ENCODE measurements at regions not wholly inside any gene's neighbourhood (a gene's known extent, or its start where the extent isn't known, plus 50 kb on each side); places are given as distances from the start of the nearest gene placed in this dataset.
A peak's percentile ranks its signal among the peaks of the same experiment; 100 is the strongest.

DNA sequence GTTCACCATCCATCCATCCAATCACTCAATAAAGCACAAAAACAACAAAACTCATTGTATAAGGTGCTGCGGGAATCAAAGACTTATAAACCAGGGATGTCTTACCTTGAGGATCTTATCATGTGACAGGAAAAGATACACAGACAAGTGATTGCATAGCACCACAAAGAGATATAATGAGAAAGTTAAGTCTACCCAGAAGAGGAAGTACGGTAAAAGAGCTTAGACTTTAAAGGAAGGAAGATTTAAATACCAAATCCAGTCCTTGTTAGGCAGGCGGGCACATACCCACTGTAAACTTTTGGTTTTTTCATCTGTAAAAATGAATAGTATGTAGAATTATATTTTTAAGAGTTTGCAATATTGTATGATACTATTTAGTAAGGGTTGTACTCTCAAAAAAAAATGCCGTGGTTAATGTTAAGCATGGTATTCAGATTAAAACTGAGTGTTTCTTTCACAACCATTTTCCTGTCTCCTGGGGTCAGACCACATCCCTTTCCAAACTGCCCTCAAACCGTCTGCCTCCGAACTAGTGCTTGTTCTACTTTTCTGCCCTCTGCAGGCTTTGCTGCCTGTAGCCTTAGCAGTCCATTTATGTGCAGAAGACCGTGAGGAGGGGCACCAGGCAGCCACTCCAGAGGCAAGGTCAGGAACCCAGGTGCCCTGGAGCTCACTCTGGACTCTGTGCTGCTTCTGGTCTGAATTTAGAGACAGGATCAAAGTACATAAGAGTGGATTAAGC lies 179.5 kb upstream of the SYNDIG1 start:
- no peak for DNase-seq (ENCODE audit: extremely low spot score, insufficient read length, low read depth)
- peak; percentile 59 for FAIRE-seq

DNA sequence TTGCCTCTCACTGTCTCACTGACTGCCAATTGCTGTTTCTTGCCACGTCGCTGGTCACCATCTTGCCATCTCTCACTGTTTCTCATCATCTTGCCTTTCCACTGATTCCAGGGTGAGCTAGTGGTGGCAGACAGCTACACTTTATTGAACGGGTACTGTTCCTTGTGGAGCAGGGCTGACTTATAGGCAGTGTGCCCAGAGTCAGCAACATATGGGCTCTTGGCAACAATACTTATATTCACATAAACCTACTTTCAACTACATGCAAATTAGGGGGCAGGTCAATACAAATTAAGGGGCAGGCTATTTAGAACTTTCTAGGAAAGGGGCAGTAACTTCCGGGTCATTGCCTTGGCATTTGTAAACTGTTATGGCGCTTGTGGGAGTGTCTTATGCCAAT lies 186.2 kb upstream of the SYNDIG1 start:
- no peak for FAIRE-seq

DNA sequence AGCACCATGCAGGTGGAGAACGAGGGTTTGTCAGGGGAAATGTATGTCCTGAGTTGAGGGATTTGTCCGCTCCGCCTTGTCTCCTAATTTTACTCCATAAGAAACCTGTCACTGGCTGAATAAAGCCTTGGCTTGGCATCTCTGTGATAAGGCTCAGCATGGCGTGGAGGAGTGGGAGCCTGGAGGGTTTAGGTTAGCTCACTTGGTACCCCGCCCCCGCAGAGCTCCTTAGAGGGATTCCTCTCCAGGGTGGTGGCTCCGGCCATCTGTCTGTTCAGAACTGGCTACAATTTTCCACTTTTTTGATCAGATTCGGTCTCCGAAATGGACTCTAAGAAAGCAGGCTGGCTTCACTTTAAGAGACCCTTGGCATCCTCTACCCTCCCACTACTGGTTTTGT lies 192.2 kb upstream of the SYNDIG1 start:
- no peak for FAIRE-seq

More for the DNA sequence above, 186.2 kb upstream of the SYNDIG1 start:
- DNase-seq (ENCODE audit: extremely low spot score, insufficient read length, low read depth): no peak

DNA sequence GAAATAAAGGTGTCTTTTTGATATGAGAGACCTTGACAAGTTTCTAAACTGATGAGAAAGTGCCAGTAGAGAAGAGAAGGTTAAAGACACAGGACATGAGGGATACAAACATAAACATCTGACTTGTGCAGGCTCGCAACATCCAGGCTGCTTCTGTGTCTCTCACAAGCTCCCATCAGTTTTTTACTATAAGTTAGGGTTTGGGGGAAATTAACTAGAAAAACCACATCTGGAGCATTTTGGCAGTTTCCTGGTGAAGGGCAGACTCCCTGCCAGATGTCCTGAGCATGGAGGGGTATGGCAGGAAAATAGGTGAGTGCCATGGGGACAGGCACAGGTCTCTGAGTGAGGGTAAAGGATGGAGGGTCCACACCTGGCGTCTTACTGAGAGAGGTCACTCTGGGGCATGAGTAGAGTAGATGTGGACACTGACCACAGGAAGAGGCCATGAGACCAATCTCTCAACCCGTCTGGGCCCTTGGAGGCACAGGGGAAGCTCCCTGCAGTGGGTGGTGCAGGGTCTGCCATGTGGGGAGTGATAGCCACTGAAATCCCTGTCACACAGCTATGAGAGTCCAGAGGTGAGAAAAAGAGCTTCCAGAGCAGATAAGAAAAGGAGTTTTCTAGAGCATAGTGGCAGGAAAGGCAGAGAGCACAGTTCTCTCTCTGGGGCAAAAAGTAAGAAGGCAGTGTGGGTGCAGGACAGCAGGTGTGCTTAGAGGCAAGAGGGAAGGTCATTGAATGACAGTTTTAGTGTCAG lies 193.3 kb upstream of the SYNDIG1 start:
- no peak for DNase-seq (ENCODE audit: extremely low spot score, insufficient read length, low read depth)
- no peak for FAIRE-seq

More for the DNA sequence above, 192.2 kb upstream of the SYNDIG1 start:
- DNase-seq (ENCODE audit: extremely low spot score, insufficient read length, low read depth): no peak

DNA sequence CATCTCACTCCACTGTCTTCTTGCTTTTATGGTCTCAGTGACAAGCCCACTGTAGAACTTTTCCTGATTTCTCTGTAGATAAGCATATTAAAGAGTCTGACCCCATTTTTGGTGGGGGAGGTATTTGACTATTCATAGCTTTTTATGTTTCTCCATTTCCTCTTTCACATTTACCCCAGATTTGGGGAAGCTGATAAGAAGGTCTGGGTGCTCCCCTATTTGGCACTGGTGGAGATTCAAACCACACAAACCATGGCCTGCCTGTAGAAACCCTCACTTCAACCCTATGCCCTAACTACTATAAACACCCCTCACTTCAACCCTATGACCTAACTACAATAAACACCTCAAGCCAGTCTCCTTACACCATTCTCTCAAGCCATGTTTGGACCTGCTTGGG lies 196.2 kb upstream of the SYNDIG1 start:
- DNase-seq (ENCODE audit: extremely low spot score, insufficient read length, low read depth) (no peak), FAIRE-seq (no peak)

DNA sequence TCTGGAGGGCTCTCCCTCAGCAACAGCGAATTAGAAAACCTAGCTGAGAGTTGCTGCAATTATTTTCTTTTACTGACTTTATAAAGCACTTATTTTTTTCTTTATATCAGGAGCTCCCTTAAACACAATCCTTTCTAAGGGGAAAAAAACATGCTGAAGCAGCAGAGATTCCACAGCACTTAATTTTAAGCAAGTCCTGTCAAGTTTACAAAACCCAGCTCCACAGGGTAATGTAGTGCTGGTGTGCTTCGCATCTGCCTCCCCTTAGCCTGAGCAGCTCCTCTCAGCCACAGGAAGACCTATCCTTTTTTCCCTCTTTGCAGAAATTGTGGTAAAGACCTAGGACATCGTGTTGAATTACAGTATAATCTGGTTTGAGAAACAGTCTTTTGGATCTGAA lies 208.1 kb upstream of the SYNDIG1 start:
- FAIRE-seq: no peak
- DNase-seq (ENCODE audit: extremely low spot score, insufficient read length, low read depth): no peak

DNA sequence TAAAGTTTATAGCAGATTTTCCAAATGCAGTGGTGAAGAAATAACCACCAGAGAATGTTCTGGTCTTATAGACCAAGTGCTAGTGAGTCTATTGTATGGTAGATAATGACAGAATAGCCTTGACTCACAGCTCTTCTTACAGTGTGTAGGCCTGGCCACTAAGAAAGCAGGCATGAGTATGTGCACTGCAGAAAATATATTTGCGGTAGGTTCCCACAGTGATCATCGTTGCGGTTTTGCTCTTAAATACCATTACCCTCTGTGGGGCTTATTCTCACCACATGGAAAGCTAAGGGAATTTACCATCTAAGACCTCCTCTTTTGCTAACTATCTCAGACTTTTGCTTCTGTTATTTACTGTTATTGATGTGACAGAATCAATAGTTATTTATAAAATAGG lies 212.3 kb upstream of the SYNDIG1 start:
- no peak for DNase-seq (ENCODE audit: extremely low spot score, insufficient read length, low read depth)
- FAIRE-seq: no peak

DNA sequence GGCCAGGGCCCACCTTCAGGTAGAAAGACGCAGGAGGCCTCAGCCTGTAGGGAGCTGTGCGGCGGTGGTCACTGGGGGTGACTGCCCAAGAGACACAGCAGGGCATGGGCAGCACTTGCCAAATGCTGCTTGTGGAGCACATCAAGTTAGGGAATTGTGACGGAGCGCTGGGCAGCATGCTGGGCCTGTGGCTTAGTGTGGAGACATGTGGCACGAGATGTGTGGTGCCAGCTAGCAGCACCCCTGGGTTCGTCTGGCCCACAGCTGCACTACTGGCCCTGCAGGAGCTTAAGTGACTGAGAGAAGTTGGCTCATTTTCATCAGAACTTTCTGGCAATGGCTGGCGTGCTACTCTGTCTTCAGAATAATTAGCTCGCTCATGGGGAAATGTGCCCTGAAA lies 213.1 kb upstream of the SYNDIG1 start:
- DNase-seq (ENCODE audit: extremely low spot score, insufficient read length, low read depth) (no peak), FAIRE-seq (no peak)

DNA sequence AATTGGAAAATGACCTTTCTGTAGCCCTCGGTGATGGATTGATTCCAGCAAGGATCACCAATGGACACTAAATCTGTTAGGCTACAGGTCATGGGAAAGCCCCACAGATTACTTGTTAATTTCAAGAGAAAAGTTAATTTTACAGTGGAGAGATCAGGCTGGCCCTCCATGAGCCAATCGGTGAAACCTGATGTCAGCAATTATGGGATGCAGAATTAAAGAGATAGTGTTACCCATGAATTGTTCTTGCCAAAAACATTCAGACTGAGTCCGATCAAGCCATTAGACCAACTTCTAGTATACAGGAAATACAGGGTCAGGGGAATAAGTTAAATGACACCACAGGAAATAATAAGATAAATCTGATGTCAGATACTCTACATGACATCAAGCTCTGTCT lies 214.9 kb upstream of the SYNDIG1 start:
- DNase-seq (ENCODE audit: extremely low spot score, insufficient read length, low read depth) (no peak), FAIRE-seq (no peak)

DNA sequence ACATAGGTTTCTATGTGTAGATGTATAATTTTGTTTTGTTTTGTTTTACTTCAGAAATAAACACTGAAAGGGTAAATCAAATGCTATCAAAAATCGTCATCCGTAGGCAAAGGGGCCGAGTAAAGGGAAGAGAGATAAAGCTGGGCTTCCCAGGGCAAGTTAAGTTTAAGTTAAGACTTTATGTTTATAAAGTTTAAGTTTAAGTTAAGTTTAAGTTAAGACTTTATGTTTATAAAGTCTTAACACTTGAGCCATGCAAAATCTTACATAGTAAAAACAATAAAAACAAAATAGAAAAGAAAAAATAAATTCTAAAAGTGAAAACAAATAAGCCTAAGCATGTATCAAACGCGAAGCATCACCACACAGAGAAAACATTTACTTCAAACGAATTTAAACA lies 216.1 kb upstream of the SYNDIG1 start:
- DNase-seq (ENCODE audit: extremely low spot score, insufficient read length, low read depth) (no peak), FAIRE-seq (no peak)

DNA sequence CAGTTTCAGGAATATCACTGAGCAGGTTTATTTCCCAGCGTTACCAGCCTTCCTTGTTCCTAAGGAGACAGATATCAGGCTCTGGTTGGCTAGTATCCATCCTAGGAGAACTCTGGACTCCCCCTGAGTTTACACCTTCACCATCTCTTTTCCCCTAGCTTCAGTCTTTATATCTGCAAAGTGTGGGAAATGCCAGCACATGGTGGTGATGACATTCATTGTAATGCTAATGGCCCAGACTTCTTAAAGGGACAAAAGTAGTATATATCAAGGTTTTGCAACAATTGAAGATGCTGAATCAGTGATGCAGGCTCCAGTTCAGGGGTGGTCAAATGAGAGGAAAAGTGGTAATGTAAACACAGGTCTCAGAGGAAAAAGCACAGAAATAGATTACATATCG lies 224.3 kb upstream of the SYNDIG1 start:
- FAIRE-seq: no peak
- DNase-seq (ENCODE audit: extremely low spot score, insufficient read length, low read depth): no peak

DNA sequence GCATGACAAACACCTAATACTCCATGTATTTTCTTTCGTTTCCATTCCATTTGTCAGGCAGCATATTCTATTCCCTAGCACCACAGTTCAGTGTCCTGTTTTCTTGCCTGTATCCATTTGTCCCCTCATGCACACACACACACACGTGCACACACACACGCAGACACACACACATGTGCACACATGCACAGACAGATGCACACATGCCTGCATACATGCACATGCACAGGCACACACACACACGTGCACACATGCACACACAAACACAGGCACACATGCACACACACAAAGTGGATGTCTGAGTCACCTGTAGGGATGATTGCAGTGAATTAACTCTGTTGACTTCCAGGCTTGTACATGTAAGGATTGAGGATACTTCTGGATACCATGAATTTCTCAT lies 226.7 kb upstream of the SYNDIG1 start:
- DNase-seq (ENCODE audit: extremely low spot score, insufficient read length, low read depth) (no peak), FAIRE-seq (no peak)

DNA sequence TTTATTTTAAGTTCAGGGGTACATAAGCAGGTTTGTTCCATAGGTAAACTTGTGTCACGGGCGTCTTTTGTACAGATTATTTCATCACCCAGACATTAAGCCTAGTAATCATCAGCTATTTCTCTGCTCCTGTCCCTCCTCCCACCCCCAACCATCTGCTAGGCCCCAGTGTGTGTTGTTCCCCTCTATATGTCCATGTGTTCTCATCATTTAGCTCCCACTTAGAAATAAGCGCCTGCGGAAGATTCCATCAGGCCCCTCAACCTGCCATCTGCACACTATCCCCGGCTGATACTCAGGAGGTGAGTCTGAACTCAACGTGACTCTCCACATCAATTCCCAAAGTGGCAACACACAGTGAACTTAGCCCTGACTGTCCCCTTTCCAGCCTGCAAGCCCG lies 228.0 kb upstream of the SYNDIG1 start:
- no peak for DNase-seq (ENCODE audit: extremely low spot score, insufficient read length, low read depth)
- FAIRE-seq: no peak

DNA sequence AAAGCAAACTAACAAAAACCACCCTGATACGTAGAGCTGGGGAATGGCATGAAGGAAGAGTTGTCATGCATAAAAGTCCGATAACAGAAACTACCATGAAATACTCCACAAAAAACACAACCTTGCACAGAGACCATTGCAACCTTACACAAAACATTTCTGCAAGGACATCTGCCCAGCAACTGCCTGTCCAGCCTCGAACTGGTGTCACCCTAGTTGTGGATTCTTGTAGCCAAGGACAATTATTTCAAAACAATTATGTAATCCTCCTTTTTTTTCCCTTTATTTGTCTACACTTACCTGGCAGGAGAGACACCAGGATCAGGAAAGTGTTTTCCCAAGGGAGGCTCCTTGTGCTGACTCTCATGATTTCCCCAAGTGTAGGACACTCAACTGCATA lies 232.5 kb upstream of the SYNDIG1 start:
- FAIRE-seq (no peak), DNase-seq (ENCODE audit: extremely low spot score, insufficient read length, low read depth) (no peak)

DNA sequence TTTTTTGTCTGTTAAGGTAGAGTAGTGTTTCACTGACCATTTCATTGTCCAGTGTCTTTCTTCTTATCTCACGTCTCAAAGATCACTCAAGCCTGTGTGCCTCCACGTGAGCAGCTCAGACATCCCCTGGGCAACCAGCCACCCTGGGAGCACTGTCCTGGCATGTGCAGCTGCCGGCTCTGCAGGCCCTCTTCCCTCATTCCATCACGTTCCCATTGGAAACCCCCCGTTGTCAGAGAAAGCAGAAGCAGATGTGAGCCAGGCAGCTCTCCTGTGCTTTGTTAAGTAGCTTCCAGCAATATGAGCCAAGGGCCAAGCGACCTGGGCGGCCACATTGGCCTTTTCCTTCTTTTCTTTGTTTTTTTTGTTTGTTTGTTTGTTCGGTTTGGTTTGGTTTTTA lies 233.2 kb upstream of the SYNDIG1 start:
- DNase-seq (ENCODE audit: extremely low spot score, insufficient read length, low read depth) (no peak), FAIRE-seq (no peak)

DNA sequence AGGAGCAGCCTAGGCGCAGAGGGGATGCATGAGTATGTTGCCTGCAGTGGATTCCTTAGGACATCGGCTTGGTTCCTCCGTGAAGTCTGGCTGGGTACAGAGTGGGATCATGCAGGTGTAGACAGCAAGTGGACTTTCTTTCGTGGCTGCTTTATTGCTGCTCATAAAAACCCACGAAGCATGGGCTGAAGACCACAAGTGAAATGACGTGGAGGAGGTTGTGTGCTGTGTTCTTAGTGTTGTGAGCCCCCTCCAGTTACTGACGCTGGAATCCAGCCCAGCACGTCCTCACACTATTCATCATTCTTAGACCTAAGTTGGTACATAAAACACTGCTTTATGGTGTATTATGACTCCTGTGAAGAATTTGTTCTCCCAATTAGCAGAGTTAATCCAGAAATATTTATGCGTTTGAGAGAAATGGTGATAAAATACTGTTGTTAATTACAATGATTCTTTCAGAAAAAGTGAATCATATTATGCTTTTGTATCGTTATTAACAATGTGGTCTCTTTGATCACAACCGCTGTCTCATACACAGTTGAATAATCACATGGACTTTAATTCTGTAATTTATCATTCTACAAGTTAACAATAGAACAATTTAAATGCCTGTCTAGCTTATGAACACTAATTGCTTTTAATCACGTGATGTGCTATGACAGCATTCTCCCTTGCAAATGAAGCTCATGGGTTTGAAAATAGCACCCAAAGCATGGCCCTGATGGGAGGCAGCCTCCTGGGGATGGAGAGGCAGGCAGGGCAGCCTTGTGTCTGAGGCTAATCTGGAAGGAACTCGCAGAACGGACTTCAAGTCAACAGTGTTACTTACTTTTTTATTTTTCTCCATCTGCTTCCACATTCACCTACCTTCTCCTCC lies 233.9 kb upstream of the SYNDIG1 start:
- FAIRE-seq (no peak), DNase-seq (ENCODE audit: extremely low spot score, insufficient read length, low read depth) (no peak)

DNA sequence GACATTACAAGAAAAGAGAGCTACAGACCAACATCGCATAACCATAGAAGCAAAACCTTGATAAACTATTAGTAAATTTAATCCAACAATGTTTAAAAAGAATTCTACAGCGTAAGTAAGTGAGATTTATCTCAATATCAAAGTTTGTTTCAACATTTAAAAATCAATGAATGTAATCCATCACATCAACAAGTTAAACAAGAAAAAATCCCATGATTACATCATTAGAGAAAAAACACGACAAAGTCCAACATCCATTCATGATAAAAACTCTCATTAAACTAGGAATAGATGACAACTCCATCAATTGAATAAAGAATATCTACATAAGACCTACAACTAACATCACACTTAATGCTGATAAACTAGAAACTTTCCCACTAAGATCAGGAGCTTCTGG lies 239.0 kb upstream of the GGTLC1 start:
- FAIRE-seq (no peak), DNase-seq (ENCODE audit: extremely low spot score, insufficient read length, low read depth) (no peak)

DNA sequence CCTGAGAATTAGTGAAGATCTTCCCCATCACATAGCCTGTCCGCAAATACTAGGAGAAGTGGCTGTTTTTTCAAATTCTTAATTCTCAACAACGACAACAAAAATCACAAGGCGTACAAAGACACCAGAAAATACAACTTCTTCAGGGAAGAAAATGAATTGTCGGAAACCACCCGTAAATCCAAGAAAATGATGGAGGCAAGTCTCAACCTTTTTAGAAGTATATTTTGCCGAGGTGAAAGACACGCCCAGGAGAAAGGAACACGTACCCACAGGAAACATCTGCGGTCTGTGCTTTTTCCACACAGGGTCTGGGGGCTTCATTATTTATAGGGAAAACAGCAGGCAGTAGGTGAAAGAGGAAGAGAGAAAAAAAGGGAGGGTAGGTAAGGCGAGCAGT lies 223.9 kb upstream of the GGTLC1 start:
- FAIRE-seq: no peak
- no peak for DNase-seq (ENCODE audit: extremely low spot score, insufficient read length, low read depth)

DNA sequence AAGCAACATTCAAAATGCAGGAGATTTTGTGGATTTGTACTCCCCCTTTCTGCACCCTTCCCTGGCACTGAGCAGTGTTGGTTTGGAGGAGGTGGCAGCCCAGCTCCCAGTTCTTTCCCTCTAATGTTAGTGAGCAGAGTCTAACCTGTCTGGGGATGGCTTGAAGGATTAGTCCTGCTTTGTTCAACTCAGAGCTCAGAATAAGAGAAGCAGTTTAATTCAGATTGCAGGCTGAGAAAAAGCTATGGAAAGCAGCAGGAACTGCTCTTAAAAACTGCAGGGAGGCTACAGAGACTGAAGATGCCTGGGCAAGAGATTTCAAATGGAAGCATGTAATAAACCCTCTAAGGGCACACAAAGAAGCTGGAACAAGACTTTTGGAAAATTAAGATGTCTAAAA lies 223.4 kb upstream of the GGTLC1 start:
- FAIRE-seq: no peak
- DNase-seq (ENCODE audit: extremely low spot score, insufficient read length, low read depth): no peak

DNA sequence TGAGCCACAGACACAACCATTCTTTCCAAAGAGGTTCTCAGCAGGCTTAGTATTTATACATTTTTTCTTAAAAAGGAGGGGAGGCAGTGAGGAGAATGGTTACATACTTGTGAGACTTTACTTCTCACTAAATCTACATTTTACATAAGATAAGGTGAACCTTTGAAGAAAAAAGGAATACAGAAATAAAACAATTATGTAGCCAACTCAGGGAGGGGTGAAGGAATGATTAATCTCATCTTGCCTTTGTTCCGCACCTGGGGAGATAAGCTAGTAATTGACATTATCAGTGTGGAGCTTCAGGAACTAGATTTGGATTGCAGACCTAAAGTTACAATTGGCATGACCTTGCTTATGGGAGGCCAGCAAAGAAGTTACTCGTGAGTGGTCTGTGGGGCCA lies 221.8 kb upstream of the GGTLC1 start:
- FAIRE-seq (no peak), DNase-seq (ENCODE audit: extremely low spot score, insufficient read length, low read depth) (no peak)

DNA sequence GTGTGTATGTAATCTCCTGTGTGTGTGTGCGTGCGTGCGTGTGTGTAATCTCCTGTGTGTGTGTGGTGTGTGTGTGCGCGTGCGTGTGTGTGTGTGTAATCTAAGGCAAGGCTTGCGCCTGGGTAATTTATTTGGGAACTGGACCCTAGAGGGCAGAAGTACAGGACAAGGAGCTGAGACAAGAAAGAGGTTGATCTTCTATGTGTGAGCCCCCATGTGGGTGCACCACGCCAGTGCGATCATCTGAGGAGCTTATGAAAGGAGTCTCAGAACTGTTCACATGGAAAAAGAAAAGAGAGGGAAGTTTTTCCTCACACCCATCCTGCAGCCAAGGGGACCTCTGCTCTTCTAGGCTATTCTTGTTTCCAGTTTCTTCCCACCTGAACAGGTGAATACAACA lies 220.1 kb upstream of the GGTLC1 start:
- FAIRE-seq (no peak), DNase-seq (ENCODE audit: extremely low spot score, insufficient read length, low read depth) (no peak)

Measured in GM18507 (cell line).